Pulmonary artery endothelial cell (primary cell): ENCODE measurements at regions not wholly inside any gene's neighbourhood (a gene's known extent, or its start where the extent isn't known, plus 50 kb on each side); places are given as distances from the start of the nearest gene placed in this dataset.
"Not testable (repeated sequence)": the region's sequence is repeated elsewhere in the genome, so short reads cannot be mapped to it uniquely, and the experiment has no call there.

Experiments
- DNase-seq: peaks from one replicate; pipeline ENCODE4 v3.0.0-alpha.2; 2011; ENCODE audit warnings: low read depth, low spot score

- no peak for DNase-seq
These were observed 65.8 kb downstream of the MTX3 start for GRCh38 chr5:79924936-79925893.

GRCh38 chr5:79923431-79923830 is 67.6 kb downstream of the MTX3 start:
- no peak for DNase-seq

- no peak for DNase-seq
These were observed 68.4 kb downstream of the MTX3 start for GRCh38 chr5:79922626-79923025.

- not testable (repeated sequence) for DNase-seq
These were observed 83.6 kb downstream of the MTX3 start for GRCh38 chr5:79907452-79907851.

- not testable (repeated sequence) for DNase-seq
These were observed 88.5 kb downstream of the MTX3 start for GRCh38 chr5:79902571-79902970.

GRCh38 chr5:79901631-79902030 is 89.4 kb downstream of the MTX3 start:
- no peak for DNase-seq

- DNase-seq: no peak
These were observed 92.5 kb downstream of the MTX3 start for GRCh38 chr5:79898611-79899010.

GRCh38 chr5:79893976-79894375 is 97.1 kb downstream of the MTX3 start:
- DNase-seq: no peak

- DNase-seq: no peak
These were observed 97.6 kb downstream of the MTX3 start for GRCh38 chr5:79893485-79893884.

- DNase-seq: no peak
These were observed 100.2 kb downstream of the MTX3 start for GRCh38 chr5:79890930-79891249.

GRCh38 chr5:79890119-79890929 is 100.7 kb downstream of the MTX3 start:
- no peak for DNase-seq

- DNase-seq: no peak
These were observed 102.4 kb downstream of the MTX3 start for GRCh38 chr5:79888643-79889042.

GRCh38 chr5:79886925-79887655 is 104.0 kb downstream of the MTX3 start:
- DNase-seq: no peak

- DNase-seq: no peak
These were observed 104.6 kb downstream of the MTX3 start for GRCh38 chr5:79886456-79886855.

- DNase-seq: not testable (repeated sequence)
These were observed 111.2 kb downstream of the MTX3 start for GRCh38 chr5:79879880-79880279.

GRCh38 chr5:79878721-79879336 is 112.2 kb downstream of the MTX3 start:
- no peak for DNase-seq

- no peak for DNase-seq
These were observed 112.9 kb downstream of the MTX3 start for GRCh38 chr5:79878136-79878679.

GRCh38 chr5:79876456-79876855 is 114.6 kb downstream of the MTX3 start:
- no peak for DNase-seq

- DNase-seq: no peak
These were observed 115.8 kb downstream of the MTX3 start for GRCh38 chr5:79875230-79875629.

- no peak for DNase-seq
These were observed 117.9 kb downstream of the MTX3 start for GRCh38 chr5:79873187-79873586.

- DNase-seq: no peak
These were observed 118.8 kb downstream of the MTX3 start for GRCh38 chr5:79872291-79872690.
